Breast epithelium (tissue), 4 donors: ENCODE measurements at regions not wholly inside any gene's neighbourhood (a gene's known extent, or its start where the extent isn't known, plus 50 kb on each side); places are given as distances from the start of the nearest gene placed in this dataset.

Experiments
- DNase-seq, 2 donors: peaks; one replicate each; pipeline ENCODE4 v3.0.0-alpha.2; 2019; ENCODE audit warnings: low spot score in 2 of 2
- H3K27ac ChIP-seq, 2 donors: fragments of 200-600 bp; sonication (generic) in 1 of 2; one replicate each; pipeline ENCODE4 v1.5.1; 2016 to 2019; ENCODE audit warnings: mild to moderate bottlenecking in 1 of 2
- H3K27me3 ChIP-seq, 2 donors: fragments of 200-600 bp; sonication (generic) in 1 of 2; one replicate each; pipeline versions ENCODE4 v1.5.1 to v1.6.0; 2017 to 2019; ENCODE audit warnings: control low read depth in 1 of 2, mild to moderate bottlenecking in 1 of 2
- H3K36me3 ChIP-seq: fragments of 200-600 bp; one replicate; pipeline ENCODE4 v1.5.1; 2019
- H3K4me1 ChIP-seq, 2 donors: fragments of 200-600 bp; sonication (generic); one replicate each; pipeline ENCODE4 v1.5.1; 2016 to 2019; ENCODE audit warnings: control low read depth in 1 of 2
- H3K4me3 ChIP-seq, 3 donors: fragments of 200-600 bp; sonication (generic); 1 replicate in 2 of 3; 2 replicates in 1 of 3; pipeline ENCODE4 v1.5.1; 2016 to 2019; ENCODE audit warnings: mild to moderate bottlenecking in 3 of 3, moderate library complexity in 2 of 3
- H3K9me3 ChIP-seq, 2 donors: fragments of 200-600 bp; sonication (generic) in 1 of 2; one replicate each; pipeline ENCODE4 v1.5.1; 2016 to 2019; ENCODE audit warnings: control low read depth in 1 of 2
- CTCF ChIP-seq, 3 donors: fragments of 450-650 bp; IDR thresholded peaks; one replicate each; pipeline ENCODE4 v1.5.1; 2016 to 2017; ENCODE audit warnings: antibody characterized with exemption in 3 of 3, mild to moderate bottlenecking in 3 of 3, moderate library complexity in 3 of 3
- POLR2A ChIP-seq: fragments of 450-650 bp; IDR thresholded peaks from one replicate; pipeline ENCODE4 v1.6.1; 2016; ENCODE audit warnings: antibody characterized with exemption, mild to moderate bottlenecking, moderate library complexity
- POLR2AphosphoS5 ChIP-seq, 3 donors: sonication (generic); formaldehyde crosslinking; IDR thresholded peaks; one replicate each; pipeline ENCODE4 v1.6.1; 2017; ENCODE audit warnings: antibody characterized with exemption in 3 of 3
- intact Hi-C: fragments of 100-400 bp; cut with DNase I; formaldehyde crosslinking; loops from one replicate; pipeline ENCODE4 v1.15.1; 2023; ENCODE audit warnings: low total_unique reads

DNA sequence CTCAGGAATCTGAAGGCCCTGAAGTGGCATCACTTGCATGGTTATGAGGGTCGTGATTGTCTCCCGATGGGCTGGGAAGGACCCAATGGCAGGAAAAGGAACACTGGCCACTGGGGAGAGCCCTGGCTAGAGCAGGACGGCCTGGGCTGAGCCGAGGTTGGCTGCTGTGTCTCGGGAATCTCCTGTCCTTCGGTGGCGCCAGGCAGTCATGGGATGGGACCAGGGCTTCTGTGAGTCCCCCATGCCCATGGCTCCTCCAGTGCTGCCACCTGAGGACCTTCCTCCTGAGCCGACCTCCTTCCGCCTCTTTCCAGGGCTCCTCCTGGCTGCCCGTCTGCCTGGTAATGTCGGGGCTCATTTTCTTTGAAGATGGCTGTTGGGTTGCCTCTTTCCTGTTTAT is 1394.0 kb downstream of the BRD1 start:
- TF ChIP-seq POLR2A: no peak
- no peak for TF ChIP-seq CTCF (IDR thresholded peaks at IDR 0.05)
- no peak for TF ChIP-seq POLR2AphosphoS5 (IDR thresholded peaks at IDR 0.05)
- Histone ChIP-seq H3K4me3 (no peak overlapping the region), H3K27ac (no peak overlapping the region), H3K4me1 (no peaks in the 10 kb centered on the region), H3K27me3 (peaks cover 0 to 5% of the 10 kb centered on the region in 2 donors), H3K36me3 (no peaks in the 10 kb centered on the region), H3K9me3 (no peaks in the 10 kb centered on the region)
- intact Hi-C loops: no loop called here
- peak in 1 of 2 donors; percentile 27 for DNase-seq

GRCh38 chr22:48432781-48433518 is 1394.7 kb downstream of the BRD1 start:
- no peak overlapping the region for H3K27ac ChIP-seq
- no peaks in the 10 kb centered on the region for H3K36me3 ChIP-seq
- H3K4me3 ChIP-seq: no peak overlapping the region
- peak in 1 of 2 donors; percentile 45 for DNase-seq
- no peaks in the 10 kb centered on the region for H3K4me1 ChIP-seq
- no peaks in the 10 kb centered on the region for H3K9me3 ChIP-seq
- intact Hi-C loops: no loop called here
- no peak for TF ChIP-seq POLR2A
- no peak for TF ChIP-seq CTCF (IDR thresholded peaks at IDR 0.05)
- no peak for TF ChIP-seq POLR2AphosphoS5 (IDR thresholded peaks at IDR 0.05)
- H3K27me3 ChIP-seq: peaks cover 0 to 3% of the 10 kb centered on the region in 2 donors

DNA sequence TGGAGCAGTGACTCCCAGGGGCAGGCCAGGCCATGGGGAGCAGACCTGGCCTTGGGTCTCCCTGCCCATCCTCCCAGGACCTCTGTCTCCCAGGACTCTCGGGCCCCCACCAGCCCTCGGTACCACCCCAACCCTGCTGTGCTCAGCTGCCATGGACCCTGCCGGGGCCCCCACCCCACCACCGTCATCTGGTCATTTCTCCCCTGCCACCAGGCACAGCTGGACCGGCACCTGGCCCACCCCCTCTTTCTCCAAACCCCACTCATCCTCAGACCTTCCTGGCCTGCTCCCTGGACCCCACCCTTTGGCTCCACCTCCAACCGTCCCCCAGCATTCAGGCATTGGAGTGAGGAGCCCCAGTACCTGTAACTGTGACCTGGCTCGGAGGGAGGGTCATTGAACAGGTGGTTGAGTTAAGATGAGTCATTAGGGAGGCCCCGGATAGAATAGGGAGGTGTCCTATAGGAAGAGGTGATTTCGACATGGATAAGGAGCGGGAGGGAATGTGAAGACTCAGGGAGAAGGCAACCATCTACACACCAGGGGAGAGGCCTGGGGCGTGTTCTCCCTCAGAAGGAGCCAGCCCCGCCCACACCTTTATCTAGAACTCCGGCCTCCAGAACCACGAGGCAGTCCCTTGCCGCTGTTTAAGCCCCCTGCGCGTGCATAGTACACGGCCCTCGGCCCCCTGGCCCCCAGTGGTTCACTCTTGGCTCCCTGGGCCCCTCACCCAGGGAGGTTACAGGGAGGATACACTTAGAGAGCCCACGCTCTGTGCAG is 1395.9 kb downstream of the BRD1 start:
- no peaks in the 10 kb centered on the region for H3K4me1 ChIP-seq
- H3K9me3 ChIP-seq: no peaks in the 10 kb centered on the region
- TF ChIP-seq CTCF (IDR thresholded peaks at IDR 0.05) (no peak), POLR2AphosphoS5 (IDR thresholded peaks at IDR 0.05) (no peak), POLR2A (no peak)
- no peak overlapping the region for H3K27ac ChIP-seq
- no peaks in the 10 kb centered on the region for H3K36me3 ChIP-seq
- peaks cover 0 to 4% of the 10 kb centered on the region in 2 donors for H3K27me3 ChIP-seq
- DNase-seq: peak in 1 of 2 donors; percentile 35
- no peak overlapping the region for H3K4me3 ChIP-seq
- intact Hi-C loops: no loop called here

DNA sequence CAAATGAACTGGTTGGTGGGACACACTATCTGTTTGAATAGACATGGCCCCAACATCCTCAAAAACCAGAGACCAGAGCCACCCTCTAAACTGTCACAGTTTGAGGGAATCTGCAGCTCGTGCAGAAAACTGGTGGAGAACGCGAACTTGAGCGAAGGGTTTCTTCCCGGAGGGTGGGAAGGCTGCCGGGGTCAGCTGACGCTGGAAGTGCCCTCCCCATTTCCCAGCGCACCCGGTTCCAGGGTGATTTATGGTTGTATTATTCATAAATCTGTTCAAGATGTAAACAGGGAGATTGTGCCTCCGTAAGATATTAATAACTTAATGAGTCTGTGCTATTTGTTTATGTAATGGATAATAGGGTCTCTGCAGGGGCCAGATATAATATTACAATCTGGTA is 1396.7 kb downstream of the BRD1 start:
- H3K27me3 ChIP-seq: peaks cover 0 to 11% of the 10 kb centered on the region in 2 donors
- intact Hi-C loops: no loop called here
- TF ChIP-seq CTCF (IDR thresholded peaks at IDR 0.05): no peak
- TF ChIP-seq POLR2A: no peak
- DNase-seq: no peak
- no peaks in the 10 kb centered on the region for H3K9me3 ChIP-seq
- no peaks in the 10 kb centered on the region for H3K4me1 ChIP-seq
- no peak overlapping the region for H3K4me3 ChIP-seq
- H3K27ac ChIP-seq: no peak overlapping the region
- H3K36me3 ChIP-seq: no peaks in the 10 kb centered on the region

DNA sequence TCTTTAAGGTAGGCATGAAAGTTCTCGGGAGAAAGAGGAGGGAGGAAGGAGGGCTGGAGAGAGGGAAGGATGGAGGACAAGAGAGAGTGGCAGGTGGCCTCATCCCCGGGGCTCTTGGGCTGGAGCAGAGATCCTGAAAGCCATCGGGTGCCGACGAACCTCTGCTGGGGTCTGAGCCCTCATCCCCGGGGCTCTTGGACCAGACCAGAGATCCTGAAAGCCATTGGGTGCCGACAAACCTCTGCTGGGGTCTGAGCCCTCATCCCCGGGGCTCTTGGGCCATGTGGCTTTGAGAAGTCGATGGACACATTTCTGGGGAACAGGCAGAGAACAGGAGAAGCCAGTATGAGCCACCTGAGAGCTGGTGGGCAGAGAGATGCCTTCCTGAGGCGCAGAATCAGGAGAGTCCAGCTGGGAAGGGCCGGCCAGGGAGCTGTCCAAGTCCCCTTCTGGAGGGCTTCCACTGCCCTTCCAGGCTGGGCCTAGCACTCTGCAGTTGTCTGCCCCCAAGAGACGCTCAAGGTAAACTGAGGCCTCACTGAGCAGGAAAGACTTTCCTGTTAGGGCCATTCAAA is 1398.1 kb downstream of the BRD1 start:
- Histone ChIP-seq H3K27me3 (peaks cover 0 to 15% of the 10 kb centered on the region in 2 donors), H3K4me3 (no peak overlapping the region), H3K4me1 (no peaks in the 10 kb centered on the region), H3K27ac (no peak overlapping the region), H3K9me3 (no peaks in the 10 kb centered on the region), H3K36me3 (no peaks in the 10 kb centered on the region)
- intact Hi-C loops: no loop called here
- no peak for TF ChIP-seq CTCF (IDR thresholded peaks at IDR 0.05)
- peak in 1 of 2 donors; percentile 25 for DNase-seq
